Stimulated activated naive CD8-positive, alpha-beta T cell treated with anti-CD3 and anti-CD28 coated beads, Interleukin-15, amount 100 ng/mL, for 72 hours (primary cell): ENCODE measurements at regions not wholly inside any gene's neighbourhood (a gene's known extent, or its start where the extent isn't known, plus 50 kb on each side); places are given as distances from the start of the nearest gene placed in this dataset.
A peak's percentile ranks its signal among the peaks of the same experiment; 100 is the strongest.
"Not testable (repeated sequence)": the region's sequence is repeated elsewhere in the genome, so short reads cannot be mapped to it uniquely, and the experiment has no call there.

ENCODE experiments used
- ATAC-seq: fragments of 150-1000 bp; cut with Tn5 transposase; 2 replicates; pipeline ENCODE4 v1.10.0; 2021; ENCODE audit warnings: mild to moderate bottlenecking, moderate library complexity
- DNase-seq, 2 donors: peaks; one replicate each; pipeline ENCODE4 v3.0.0; 2021 to 2022
- H3K27ac Mint-ChIP-seq, 2 donors: one replicate each; pipeline ENCODE4 v1.8.0; 2022; ENCODE audit warnings: mild to moderate bottlenecking in 2 of 2, mixed read lengths in 2 of 2, moderate library complexity in 2 of 2
- H3K27me3 Mint-ChIP-seq: one replicate; pipeline ENCODE4 v1.8.0; 2022; ENCODE audit warnings: mixed read lengths
- H3K4me1 Mint-ChIP-seq: one replicate; pipeline ENCODE4 v1.8.0; 2022; ENCODE audit warnings: mild to moderate bottlenecking, mixed read lengths
- H3K4me3 Mint-ChIP-seq, 2 donors: one replicate each; pipeline ENCODE4 v1.8.0; 2022; ENCODE audit warnings: mild to moderate bottlenecking in 2 of 2, mixed read lengths in 2 of 2, moderate library complexity in 1 of 2
- H3K9me3 Mint-ChIP-seq, 2 donors: one replicate each; pipeline ENCODE4 v1.8.0; 2022; ENCODE audit warnings: mixed read lengths in 2 of 2

DNA sequence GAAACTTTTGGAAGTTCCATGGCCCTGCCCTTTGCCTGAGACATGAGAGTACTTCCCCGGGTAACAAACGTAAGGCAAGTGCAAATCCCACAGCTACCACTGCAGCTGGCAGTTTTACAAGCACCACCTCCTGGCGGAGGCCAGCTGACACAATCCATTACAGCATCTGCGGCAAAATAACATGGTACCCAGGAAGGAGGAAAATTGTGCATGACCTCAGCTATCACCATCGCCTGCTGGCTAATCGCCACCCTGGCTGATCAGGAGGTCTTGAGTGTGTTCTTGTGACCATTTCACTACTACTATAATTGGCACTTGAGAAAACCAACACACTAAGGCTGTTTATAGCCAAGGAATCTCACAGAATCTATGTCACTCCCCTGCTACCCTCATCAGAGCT is 71.7 kb upstream of the SERPINE2 start:
- Mint-ChIP-seq H3K9me3 (peaks cover 18 to 21% of the 10 kb centered on the region in 2 donors), H3K4me1 (no peaks in the 10 kb centered on the region), H3K27me3 (peaks cover 32% of the 10 kb centered on the region), H3K4me3 (no peak overlapping the region), H3K27ac (no peak overlapping the region)
- no peak for ATAC-seq
- no peak for DNase-seq

DNA sequence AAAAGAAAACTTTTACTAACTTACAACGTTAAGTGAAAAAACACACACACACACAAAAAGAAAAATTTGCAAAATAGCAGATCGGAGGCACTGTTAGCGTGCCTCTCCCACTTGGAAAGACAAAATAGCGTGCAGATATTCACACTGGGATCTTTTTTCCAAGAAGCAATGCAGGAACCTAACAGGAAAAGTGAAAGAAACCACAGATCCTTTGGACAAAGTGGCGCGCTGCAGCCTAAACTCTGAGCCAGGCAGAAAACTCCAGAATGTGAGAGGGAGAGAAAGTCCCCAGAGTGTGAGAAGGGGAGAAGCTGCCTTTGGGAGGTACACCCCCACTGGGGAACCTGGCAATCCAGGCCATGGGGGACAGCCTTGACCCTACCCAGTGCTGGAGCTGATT is 70.7 kb upstream of the SERPINE2 start:
- Mint-ChIP-seq H3K27ac (no peak overlapping the region), H3K4me3 (no peak overlapping the region), H3K4me1 (no peaks in the 10 kb centered on the region), H3K27me3 (peaks cover 21% of the 10 kb centered on the region), H3K9me3 (peaks cover 9 to 14% of the 10 kb centered on the region in 2 donors)
- DNase-seq = no peak
- no peak for ATAC-seq

- Mint-ChIP-seq H3K27ac (no peak overlapping the region), H3K4me1 (no peaks in the 10 kb centered on the region), H3K27me3 (peaks cover 21% of the 10 kb centered on the region), H3K9me3 (no peaks in the 10 kb centered on the region), H3K4me3 (no peak overlapping the region)
- ATAC-seq = no peak
- no peak for DNase-seq
Measured at GRCh38 chr2:224106794-224107193, 67.7 kb upstream of the SERPINE2 start.

GRCh38 chr2:224104668-224105386 is 65.7 kb upstream of the SERPINE2 start:
- Mint-ChIP-seq H3K9me3 (no peaks in the 10 kb centered on the region), H3K27me3 (peaks cover 20% of the 10 kb centered on the region), H3K4me3 (no peak overlapping the region), H3K27ac (no peak overlapping the region), H3K4me1 (no peaks in the 10 kb centered on the region)
- ATAC-seq (no peak), DNase-seq (no peak)

- no peaks in the 10 kb centered on the region for H3K9me3 Mint-ChIP-seq
- H3K4me1 Mint-ChIP-seq = no peaks in the 10 kb centered on the region
- no peak overlapping the region for H3K4me3 Mint-ChIP-seq
- no peak overlapping the region for H3K27ac Mint-ChIP-seq
- peaks cover 17% of the 10 kb centered on the region for H3K27me3 Mint-ChIP-seq
- no peak for DNase-seq
- no peak for ATAC-seq
Measured at GRCh38 chr2:224103651-224104050, 64.6 kb upstream of the SERPINE2 start.

DNA sequence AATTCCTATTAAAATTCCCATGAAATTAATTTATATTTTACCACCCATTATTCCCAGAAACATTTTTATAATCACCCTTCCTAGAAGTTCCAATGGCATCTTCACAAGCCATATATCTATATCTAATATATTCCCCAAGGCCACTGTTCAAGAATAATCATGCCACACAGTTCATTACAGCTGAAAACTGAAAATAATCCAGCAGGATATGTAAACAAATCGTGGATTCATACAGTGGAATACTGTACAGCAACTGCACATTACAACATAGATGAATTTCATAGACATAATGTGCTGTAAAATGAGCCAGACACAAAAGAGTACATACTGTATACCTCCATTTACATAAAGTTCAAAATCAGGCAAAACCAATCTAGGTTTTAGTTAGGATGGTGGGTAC is 63.9 kb upstream of the SERPINE2 start:
- Mint-ChIP-seq H3K9me3 (no peaks in the 10 kb centered on the region), H3K4me3 (no peak overlapping the region), H3K27me3 (peaks cover 11% of the 10 kb centered on the region), H3K27ac (peak overlapping the region in 1 of 2 donors; percentile 37), H3K4me1 (no peaks in the 10 kb centered on the region)
- ATAC-seq (no peak), DNase-seq (no peak)

DNA sequence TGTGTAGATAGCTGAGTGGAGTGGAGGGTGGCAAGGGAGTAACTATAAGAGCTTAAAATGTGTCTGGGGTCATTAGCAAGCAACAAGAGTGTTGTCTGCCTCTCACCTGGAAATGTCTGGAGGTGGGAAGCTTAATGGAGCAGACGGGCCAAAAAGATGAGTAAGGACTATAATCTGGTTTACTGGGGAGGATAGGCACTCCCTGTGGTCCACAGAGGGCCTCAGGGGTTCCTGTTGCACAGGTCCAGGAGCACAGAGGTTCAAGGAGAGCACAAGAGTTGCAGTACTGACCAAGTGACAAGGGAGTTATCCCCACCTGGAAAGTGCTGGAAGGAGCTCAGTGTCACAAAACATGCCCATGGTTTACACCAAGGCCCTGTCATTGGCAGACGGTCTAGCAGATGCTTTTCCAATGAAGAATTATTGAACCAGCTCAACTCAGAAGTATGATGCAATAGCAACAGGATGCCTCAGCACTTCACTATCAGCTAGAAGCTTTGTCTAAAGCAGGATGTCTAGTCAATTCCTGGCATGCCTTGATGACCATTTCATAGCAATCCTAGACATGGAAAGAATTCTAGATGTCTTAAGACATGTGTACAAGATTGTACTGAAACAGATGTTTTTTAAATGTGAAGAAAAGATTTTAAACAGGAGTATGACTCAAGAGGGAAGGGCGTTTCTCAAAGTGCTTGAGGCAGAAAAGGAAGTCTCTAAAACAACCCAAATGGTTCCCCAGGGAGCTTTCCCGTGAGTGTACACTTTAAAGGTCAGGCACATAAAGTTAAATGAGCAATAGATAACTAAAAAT is 62.9 kb upstream of the SERPINE2 start:
- no peak for ATAC-seq

GRCh38 chr2:224099861-224100643 is 61.0 kb upstream of the SERPINE2 start:
- H3K27ac Mint-ChIP-seq = no peak overlapping the region
- H3K27me3 Mint-ChIP-seq = peaks cover 34% of the 10 kb centered on the region
- ATAC-seq = no peak
- DNase-seq = no peak
- H3K4me1 Mint-ChIP-seq = peaks cover 9% of the 10 kb centered on the region
- H3K9me3 Mint-ChIP-seq = no peaks in the 10 kb centered on the region
- no peak overlapping the region for H3K4me3 Mint-ChIP-seq

More for the DNA sequence above, 62.9 kb upstream of the SERPINE2 start:
- Mint-ChIP-seq H3K4me1 (no peaks in the 10 kb centered on the region), H3K9me3 (no peaks in the 10 kb centered on the region), H3K27ac (peak overlapping the region; percentile 15 to 81), H3K4me3 (no peak overlapping the region), H3K27me3 (peaks cover 20% of the 10 kb centered on the region)
- DNase-seq = no peak

GRCh38 chr2:224098481-224099230 is 59.6 kb upstream of the SERPINE2 start:
- Mint-ChIP-seq H3K4me1 (peaks cover 9% of the 10 kb centered on the region), H3K27me3 (peaks cover 44% of the 10 kb centered on the region), H3K4me3 (no peak overlapping the region), H3K27ac (no peak overlapping the region), H3K9me3 (no peaks in the 10 kb centered on the region)
- no peak for DNase-seq
- no peak for ATAC-seq

DNA sequence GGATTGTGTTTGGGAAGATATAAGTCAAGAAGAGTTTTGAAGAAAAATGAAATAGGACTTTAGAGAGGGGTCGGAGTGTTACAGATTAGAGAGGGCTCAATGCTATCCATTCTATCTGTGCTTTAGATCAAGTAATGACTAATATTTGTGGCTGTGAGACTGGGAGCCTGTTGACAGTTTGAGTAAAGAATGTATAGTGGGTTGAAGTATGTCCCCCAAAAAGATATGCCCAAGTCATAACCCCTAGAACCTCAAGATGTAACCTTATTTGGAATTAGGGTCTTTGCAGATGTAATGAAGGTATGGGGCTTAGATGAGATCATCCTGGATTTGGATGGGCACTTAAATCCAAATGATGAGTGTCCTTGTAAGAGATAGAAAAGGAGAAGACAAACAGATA is 55.3 kb upstream of the SERPINE2 start:
- DNase-seq (no peak), ATAC-seq (no peak)
- Mint-ChIP-seq H3K27me3 (peaks cover 34% of the 10 kb centered on the region), H3K27ac (no peak overlapping the region), H3K4me1 (peaks cover 9% of the 10 kb centered on the region), H3K4me3 (no peak overlapping the region), H3K9me3 (no peaks in the 10 kb centered on the region)

- H3K4me3 Mint-ChIP-seq, H3K9me3 Mint-ChIP-seq, ATAC-seq, H3K4me1 Mint-ChIP-seq, H3K27ac Mint-ChIP-seq, DNase-seq: not testable (repeated sequence)
- peaks cover 20% of the 10 kb centered on the region for H3K27me3 Mint-ChIP-seq
Measured at GRCh38 chr2:224091671-224092070, 52.6 kb upstream of the SERPINE2 start.

DNA sequence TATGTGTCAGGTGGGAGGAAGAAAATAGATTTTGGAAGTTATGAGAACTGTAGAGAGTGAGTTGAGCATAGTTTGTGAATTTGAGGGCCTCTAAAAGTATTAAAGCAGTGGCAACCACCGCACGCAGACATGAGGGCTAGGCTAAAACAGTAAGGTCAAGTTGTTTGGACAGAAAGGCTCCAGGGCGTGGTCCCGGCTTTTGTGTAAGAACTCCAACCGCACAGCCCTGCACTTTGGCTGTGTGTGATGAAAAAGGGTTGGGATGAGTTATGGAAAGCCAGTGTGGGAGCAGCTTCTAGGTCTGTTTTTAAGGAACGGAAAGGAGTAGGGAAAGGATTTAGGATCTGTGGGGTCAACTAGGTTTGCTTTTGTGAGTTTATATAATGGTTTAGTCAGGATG is 50.5 kb upstream of the SERPINE2 start:
- H3K9me3 Mint-ChIP-seq, H3K27ac Mint-ChIP-seq, H3K27me3 Mint-ChIP-seq, H3K4me3 Mint-ChIP-seq, DNase-seq, ATAC-seq, H3K4me1 Mint-ChIP-seq: not testable (repeated sequence)
